A549 (cell line): ENCODE measurements at regions not wholly inside any gene's neighbourhood (a gene's known extent, or its start where the extent isn't known, plus 50 kb on each side); places are given as distances from the start of the nearest gene placed in this dataset.

Source experiments
- EP300 ChIP-seq, 2 experiments: fragments of >200 bp; sonication (Bioruptor Twin); formaldehyde crosslinking; IDR thresholded peaks; 2 replicates in 1 of 2; 3 replicates in 1 of 2; pipeline ENCODE4 v1.6.1; 2016 to 2017
- SREBF2 ChIP-seq: fragments of 450-650 bp; IDR thresholded peaks from 2 replicates; pipeline ENCODE4 v1.6.1; 2014; ENCODE audit warnings: mild to moderate bottlenecking, moderate library complexity
- TF ChIP-seq, protein P1 (sequence below): fragments of >200 bp; sonication (Bioruptor Twin); formaldehyde crosslinking; IDR thresholded peaks from 3 replicates; pipeline ENCODE4 v1.5.1; 2016

- TF ChIP-seq, protein P1, sequence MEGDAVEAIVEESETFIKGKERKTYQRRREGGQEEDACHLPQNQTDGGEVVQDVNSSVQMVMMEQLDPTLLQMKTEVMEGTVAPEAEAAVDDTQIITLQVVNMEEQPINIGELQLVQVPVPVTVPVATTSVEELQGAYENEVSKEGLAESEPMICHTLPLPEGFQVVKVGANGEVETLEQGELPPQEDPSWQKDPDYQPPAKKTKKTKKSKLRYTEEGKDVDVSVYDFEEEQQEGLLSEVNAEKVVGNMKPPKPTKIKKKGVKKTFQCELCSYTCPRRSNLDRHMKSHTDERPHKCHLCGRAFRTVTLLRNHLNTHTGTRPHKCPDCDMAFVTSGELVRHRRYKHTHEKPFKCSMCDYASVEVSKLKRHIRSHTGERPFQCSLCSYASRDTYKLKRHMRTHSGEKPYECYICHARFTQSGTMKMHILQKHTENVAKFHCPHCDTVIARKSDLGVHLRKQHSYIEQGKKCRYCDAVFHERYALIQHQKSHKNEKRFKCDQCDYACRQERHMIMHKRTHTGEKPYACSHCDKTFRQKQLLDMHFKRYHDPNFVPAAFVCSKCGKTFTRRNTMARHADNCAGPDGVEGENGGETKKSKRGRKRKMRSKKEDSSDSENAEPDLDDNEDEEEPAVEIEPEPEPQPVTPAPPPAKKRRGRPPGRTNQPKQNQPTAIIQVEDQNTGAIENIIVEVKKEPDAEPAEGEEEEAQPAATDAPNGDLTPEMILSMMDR, result no peak
- TF ChIP-seq EP300 (IDR thresholded peaks at IDR 0.05) (no peak), SREBF2 (no peak)
Observed at GRCh38 chr3:13165576-13165975, 92.3 kb upstream of the IQSEC1 start.
